WERI-Rb-1 (cell line): ENCODE measurements at regions not wholly inside any gene's neighbourhood (a gene's known extent, or its start where the extent isn't known, plus 50 kb on each side); places are given as distances from the start of the nearest gene placed in this dataset.

ENCODE experiments used
- DNase-seq: peaks from one replicate; pipeline ENCODE4 v3.0.0-alpha.2; 2020
- H3K27ac ChIP-seq: fragments of 250-450 bp; sonication (Bioruptor Pico); 2 replicates; pipeline ENCODE4 v1.5.1; 2020; ENCODE audit warnings: mild to moderate bottlenecking, moderate library complexity
- H3K27me3 ChIP-seq: fragments of 250-450 bp; sonication (Bioruptor Pico); 2 replicates; pipeline ENCODE4 v1.5.1; 2021; ENCODE audit warnings: mild to moderate bottlenecking, low read depth, moderate library complexity; ENCODE audit not compliant: insufficient read depth, severe bottlenecking
- H3K36me3 ChIP-seq: fragments of 250-450 bp; sonication (Bioruptor Pico); 2 replicates; pipeline ENCODE4 v1.5.1; 2020; ENCODE audit warnings: mild to moderate bottlenecking, moderate library complexity
- H3K4me3 ChIP-seq: 2 replicates; pipeline ENCODE4 v1.5.1; 2011; ENCODE audit warnings: low read depth, mild to moderate bottlenecking, control low read depth, low read length
- H3K9me3 ChIP-seq: fragments of 250-450 bp; sonication (Bioruptor Pico); 2 replicates; pipeline ENCODE4 v1.5.1; 2021; ENCODE audit warnings: mild to moderate bottlenecking, moderate library complexity; ENCODE audit not compliant: severe bottlenecking
- CTCF ChIP-seq: IDR thresholded peaks from 2 replicates; pipeline ENCODE4 v1.5.1; 2011; ENCODE audit warnings: low read depth, mild to moderate bottlenecking, control low read depth, inconsistent platforms, low read length

- H3K27ac ChIP-seq = no peak overlapping the region
- TF ChIP-seq CTCF = no peak
- peaks cover 2% of the 10 kb centered on the region for H3K27me3 ChIP-seq
- no peak for DNase-seq
- no peak overlapping the region for H3K4me3 ChIP-seq
- H3K9me3 ChIP-seq = no peaks in the 10 kb centered on the region
- H3K36me3 ChIP-seq = no peaks in the 10 kb centered on the region
These were observed 198.7 kb upstream of the SALL3 start for GRCh38 chr18:78780719-78781600.

DNA sequence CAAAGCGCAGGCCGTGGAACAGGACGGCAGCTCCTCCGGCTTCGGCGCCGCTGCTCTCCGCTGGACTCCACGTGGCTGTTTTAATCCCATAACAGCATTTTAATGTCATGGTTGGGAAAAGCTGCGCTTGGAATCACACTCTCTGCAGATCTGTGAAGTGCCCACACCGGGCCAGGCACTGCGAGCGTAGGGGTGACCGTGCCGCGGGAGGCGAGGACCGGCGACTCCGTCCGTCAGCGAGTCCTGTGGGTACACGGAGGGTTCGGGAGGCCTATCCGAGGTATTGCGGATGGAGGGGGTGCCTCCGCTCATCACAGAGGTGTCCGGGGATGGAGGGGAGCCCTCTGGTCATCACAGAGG, 198.0 kb upstream of the SALL3 start:
- peaks cover 8% of the 10 kb centered on the region for H3K27me3 ChIP-seq
- H3K27ac ChIP-seq = no peak overlapping the region
- H3K9me3 ChIP-seq = no peaks in the 10 kb centered on the region
- no peaks in the 10 kb centered on the region for H3K36me3 ChIP-seq
- no peak overlapping the region for H3K4me3 ChIP-seq
- TF ChIP-seq CTCF = no peak
- DNase-seq = no peak

- DNase-seq = no peak
- Histone ChIP-seq H3K4me3 (no peak overlapping the region), H3K36me3 (no peaks in the 10 kb centered on the region), H3K9me3 (no peaks in the 10 kb centered on the region), H3K27me3 (peaks cover 8% of the 10 kb centered on the region), H3K27ac (no peak overlapping the region)
- TF ChIP-seq CTCF = no peak
These were observed 196.6 kb upstream of the SALL3 start for GRCh38 chr18:78782951-78783563.

DNA sequence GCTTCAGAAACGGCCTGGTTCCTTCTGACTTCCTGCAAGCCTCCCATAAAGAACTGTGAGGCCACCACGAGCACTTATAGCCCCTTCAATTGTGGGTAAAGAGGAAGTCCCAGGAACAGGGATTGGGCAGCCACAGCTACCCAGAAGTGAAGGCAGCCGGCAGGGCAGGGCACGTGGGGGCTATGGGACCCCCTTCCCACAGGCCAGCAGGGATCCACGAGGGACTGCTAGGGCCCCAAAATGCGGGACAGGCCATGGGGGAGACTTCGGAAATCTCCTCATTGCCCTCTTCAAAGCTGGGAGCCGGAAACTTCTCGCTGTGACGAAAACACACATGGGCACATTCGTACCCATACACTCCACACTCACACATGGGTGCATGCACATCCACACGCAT, 196.1 kb upstream of the SALL3 start:
- Histone ChIP-seq H3K9me3 (no peaks in the 10 kb centered on the region), H3K27me3 (peaks cover 8% of the 10 kb centered on the region), H3K36me3 (no peaks in the 10 kb centered on the region), H3K4me3 (no peak overlapping the region), H3K27ac (no peak overlapping the region)
- no peak for DNase-seq
- no peak for TF ChIP-seq CTCF

GRCh38 chr18:78784861-78785260, 194.8 kb upstream of the SALL3 start:
- DNase-seq = no peak
- TF ChIP-seq CTCF = no peak
- Histone ChIP-seq H3K36me3 (no peaks in the 10 kb centered on the region), H3K27ac (no peak overlapping the region), H3K9me3 (no peaks in the 10 kb centered on the region), H3K27me3 (peaks cover 8% of the 10 kb centered on the region), H3K4me3 (no peak overlapping the region)

GRCh38 chr18:78785706-78786105, 193.9 kb upstream of the SALL3 start:
- Histone ChIP-seq H3K4me3 (no peak overlapping the region), H3K27ac (no peak overlapping the region), H3K27me3 (peaks cover 8% of the 10 kb centered on the region), H3K9me3 (no peaks in the 10 kb centered on the region), H3K36me3 (no peaks in the 10 kb centered on the region)
- DNase-seq = no peak
- no peak for TF ChIP-seq CTCF
